Breast epithelium (tissue), 4 donors: ENCODE measurements at regions not wholly inside any gene's neighbourhood (a gene's known extent, or its start where the extent isn't known, plus 50 kb on each side); places are given as distances from the start of the nearest gene placed in this dataset.
A peak's percentile ranks its signal among the peaks of the same experiment; 100 is the strongest.

Experiments
- DNase-seq, 2 donors: peaks; one replicate each; pipeline ENCODE4 v3.0.0-alpha.2; 2019; ENCODE audit warnings: low spot score in 2 of 2
- H3K27ac ChIP-seq, 2 donors: fragments of 200-600 bp; sonication (generic) in 1 of 2; one replicate each; pipeline ENCODE4 v1.5.1; 2016 to 2019; ENCODE audit warnings: mild to moderate bottlenecking in 1 of 2
- H3K27me3 ChIP-seq, 2 donors: fragments of 200-600 bp; sonication (generic) in 1 of 2; one replicate each; pipeline versions ENCODE4 v1.5.1 to v1.6.0; 2017 to 2019; ENCODE audit warnings: control low read depth in 1 of 2, mild to moderate bottlenecking in 1 of 2
- H3K36me3 ChIP-seq: fragments of 200-600 bp; one replicate; pipeline ENCODE4 v1.5.1; 2019
- H3K4me1 ChIP-seq, 2 donors: fragments of 200-600 bp; sonication (generic); one replicate each; pipeline ENCODE4 v1.5.1; 2016 to 2019; ENCODE audit warnings: control low read depth in 1 of 2
- H3K4me3 ChIP-seq, 3 donors: fragments of 200-600 bp; sonication (generic); 1 replicate in 2 of 3; 2 replicates in 1 of 3; pipeline ENCODE4 v1.5.1; 2016 to 2019; ENCODE audit warnings: mild to moderate bottlenecking in 3 of 3, moderate library complexity in 2 of 3
- H3K9me3 ChIP-seq, 2 donors: fragments of 200-600 bp; sonication (generic) in 1 of 2; one replicate each; pipeline ENCODE4 v1.5.1; 2016 to 2019; ENCODE audit warnings: control low read depth in 1 of 2
- CTCF ChIP-seq, 3 donors: fragments of 450-650 bp; IDR thresholded peaks; one replicate each; pipeline ENCODE4 v1.5.1; 2016 to 2017; ENCODE audit warnings: antibody characterized with exemption in 3 of 3, mild to moderate bottlenecking in 3 of 3, moderate library complexity in 3 of 3
- POLR2A ChIP-seq: fragments of 450-650 bp; IDR thresholded peaks from one replicate; pipeline ENCODE4 v1.6.1; 2016; ENCODE audit warnings: antibody characterized with exemption, mild to moderate bottlenecking, moderate library complexity
- POLR2AphosphoS5 ChIP-seq, 3 donors: sonication (generic); formaldehyde crosslinking; IDR thresholded peaks; one replicate each; pipeline ENCODE4 v1.6.1; 2017; ENCODE audit warnings: antibody characterized with exemption in 3 of 3
- intact Hi-C: fragments of 100-400 bp; cut with DNase I; formaldehyde crosslinking; loops from one replicate; pipeline ENCODE4 v1.15.1; 2023; ENCODE audit warnings: low total_unique reads

GRCh38 chr3:106194726-106195125 is 325.9 kb upstream of the CBLB start:
- no peaks in the 10 kb centered on the region for H3K27me3 ChIP-seq
- intact Hi-C loops: no loop called here
- H3K4me1 ChIP-seq: no peaks in the 10 kb centered on the region
- no peaks in the 10 kb centered on the region for H3K36me3 ChIP-seq
- no peak for TF ChIP-seq POLR2AphosphoS5 (IDR thresholded peaks at IDR 0.05)
- no peak for TF ChIP-seq CTCF (IDR thresholded peaks at IDR 0.05)
- no peak for TF ChIP-seq POLR2A
- no peak overlapping the region for H3K4me3 ChIP-seq
- H3K27ac ChIP-seq: no peak overlapping the region
- DNase-seq: no peak
- H3K9me3 ChIP-seq: no peaks in the 10 kb centered on the region

GRCh38 chr3:106197532-106198194 is 328.9 kb upstream of the CBLB start:
- intact Hi-C loops: no loop called here
- no peaks in the 10 kb centered on the region for H3K4me1 ChIP-seq
- no peak for DNase-seq
- no peaks in the 10 kb centered on the region for H3K27me3 ChIP-seq
- peak overlapping the region in 1 of 2 donors; percentile 16 for H3K27ac ChIP-seq
- H3K4me3 ChIP-seq: no peak overlapping the region
- H3K36me3 ChIP-seq: no peaks in the 10 kb centered on the region
- no peak for TF ChIP-seq POLR2AphosphoS5 (IDR thresholded peaks at IDR 0.05)
- no peak for TF ChIP-seq CTCF (IDR thresholded peaks at IDR 0.05)
- H3K9me3 ChIP-seq: no peaks in the 10 kb centered on the region

- intact Hi-C loops: no loop called here
- Histone ChIP-seq H3K4me3 (no peak overlapping the region), H3K27me3 (no peaks in the 10 kb centered on the region), H3K36me3 (no peaks in the 10 kb centered on the region), H3K9me3 (no peaks in the 10 kb centered on the region), H3K27ac (no peak overlapping the region), H3K4me1 (no peaks in the 10 kb centered on the region)
- DNase-seq: no peak
- no peak for TF ChIP-seq POLR2AphosphoS5 (IDR thresholded peaks at IDR 0.05)
- TF ChIP-seq POLR2A: no peak
- no peak for TF ChIP-seq CTCF (IDR thresholded peaks at IDR 0.05)
These were observed 335.5 kb upstream of the CBLB start for GRCh38 chr3:106204160-106204868.

GRCh38 chr3:106206146-106206545 is 337.3 kb upstream of the CBLB start:
- intact Hi-C loops: no loop called here
- TF ChIP-seq POLR2AphosphoS5 (IDR thresholded peaks at IDR 0.05) (no peak), POLR2A (no peak), CTCF (IDR thresholded peaks at IDR 0.05) (no peak)

GRCh38 chr3:106206613-106207012 is 337.8 kb upstream of the CBLB start:
- no peak for DNase-seq
- no peak for TF ChIP-seq POLR2AphosphoS5 (IDR thresholded peaks at IDR 0.05)
- TF ChIP-seq POLR2A: no peak
- TF ChIP-seq CTCF (IDR thresholded peaks at IDR 0.05): no peak

More at GRCh38 chr3:106206146-106206545, 337.3 kb upstream of the CBLB start:
- peak overlapping the region in 1 of 3 donors; percentile 11 for H3K4me3 ChIP-seq
- H3K27me3 ChIP-seq: no peaks in the 10 kb centered on the region
- peak overlapping the region in 1 of 2 donors; percentile 38 for H3K27ac ChIP-seq
- no peaks in the 10 kb centered on the region for H3K4me1 ChIP-seq
- no peaks in the 10 kb centered on the region for H3K36me3 ChIP-seq
- H3K9me3 ChIP-seq: no peaks in the 10 kb centered on the region
- no peak for DNase-seq

More at GRCh38 chr3:106206613-106207012, 337.8 kb upstream of the CBLB start:
- peak overlapping the region in 1 of 2 donors; percentile 38 for H3K27ac ChIP-seq
- H3K4me1 ChIP-seq: no peaks in the 10 kb centered on the region
- H3K36me3 ChIP-seq: no peaks in the 10 kb centered on the region
- no peaks in the 10 kb centered on the region for H3K9me3 ChIP-seq
- H3K4me3 ChIP-seq: peak overlapping the region in 1 of 3 donors; percentile 11
- no peaks in the 10 kb centered on the region for H3K27me3 ChIP-seq
- intact Hi-C loops: no loop called here
